ENCODE measurements at regions not wholly inside any gene's neighbourhood (a gene's known extent, or its start where the extent isn't known, plus 50 kb on each side); places are given as distances from the start of the nearest gene placed in this dataset.

GRCh38 chr13:53131361-53131760 is 102.7 kb downstream of the OLFM4 start (continued):
- no peak for TF ChIP-seq CHD7 (IDR thresholded peaks at IDR 0.05; ENCODE audit: insufficient replicate concordance, low read length)
- TF ChIP-seq POLR2AphosphoS5 (IDR thresholded peaks at IDR 0.05; ENCODE audit: low read depth, low read length): no peak
- TF ChIP-seq KDM1A (IDR thresholded peaks at IDR 0.05; ENCODE audit: borderline replicate concordance, low read length): no peak
